OCI-LY7 (cell line): ENCODE measurements at regions not wholly inside any gene's neighbourhood (a gene's known extent, or its start where the extent isn't known, plus 50 kb on each side); places are given as distances from the start of the nearest gene placed in this dataset.

ENCODE experiments used
- BruUV-seq: library from RNA; stranded (reverse); fragments of 400-500 nt; replicated peaks from 2 replicates; lab custom pipeline; 2021; lab: Mats Ljungman, UMichigan
- CTCF ChIA-PET: fragments of 300-600 bp; sonication (Branson Sonifier 250); formaldehyde crosslinking; loops from one replicate; lab custom pipeline; 2022; ENCODE audit warnings: antibody characterized with exemption; ENCODE audit not compliant: unreplicated experiment; lab: Charles Lee
- POLR2A ChIA-PET: fragments of 300-600 bp; sonication (Branson Sonifier 250); formaldehyde crosslinking; loops from one replicate; lab custom pipeline; 2022; ENCODE audit warnings: antibody characterized with exemption; lab: Charles Lee
- DNase-seq: peaks from one replicate; pipeline ENCODE4 v3.0.0-alpha.2; 2015; ENCODE audit warnings: low spot score
- H2AFZ ChIP-seq: fragments of 200-600 bp; sonication (generic), shearing (Covaris generic); 2 replicates; pipeline ENCODE4 v1.6.1; 2014; ENCODE audit warnings: mild to moderate bottlenecking, antibody characterized with exemption, low read length, moderate library complexity
- H3K27ac ChIP-seq: fragments of 200-600 bp; sonication (generic); 2 replicates; pipeline ENCODE4 v1.5.1; 2014; ENCODE audit warnings: mixed run types, low read depth, mild to moderate bottlenecking, moderate library complexity, low read length, inconsistent platforms; ENCODE audit not compliant: poor library complexity, severe bottlenecking
- H3K36me3 ChIP-seq: fragments of 200-600 bp; sonication (generic); 2 replicates; pipeline ENCODE4 v1.6.1; 2014; ENCODE audit warnings: mild to moderate bottlenecking, antibody characterized with exemption, low read length, moderate library complexity, mixed read lengths; ENCODE audit not compliant: insufficient read depth
- H3K4me1 ChIP-seq: fragments of 200-600 bp; sonication (generic); 2 replicates; pipeline ENCODE4 v1.5.1; 2014; ENCODE audit warnings: mild to moderate bottlenecking, low read length; ENCODE audit not compliant: insufficient read depth, poor library complexity, severe bottlenecking
- H3K4me2 ChIP-seq: fragments of 200-600 bp; sonication (generic); 2 replicates; pipeline ENCODE4 v1.6.1; 2014; ENCODE audit warnings: mild to moderate bottlenecking, low read length
- H3K4me3 ChIP-seq: fragments of 200-600 bp; sonication (generic); 2 replicates; pipeline ENCODE4 v1.5.1; 2014; ENCODE audit warnings: mild to moderate bottlenecking, low read depth, low read length; ENCODE audit not compliant: poor library complexity, severe bottlenecking
- H3K79me2 ChIP-seq: fragments of 200-600 bp; sonication (generic); 2 replicates; pipeline ENCODE4 v1.6.1; 2016; ENCODE audit warnings: low read depth, mild to moderate bottlenecking, low read length, moderate library complexity, mixed read lengths; ENCODE audit not compliant: insufficient read depth
- H3K9me2 ChIP-seq: fragments of 200-600 bp; sonication (generic); 2 replicates; pipeline ENCODE4 v1.6.1; 2016; ENCODE audit warnings: mild to moderate bottlenecking, low read length, mixed read lengths; ENCODE audit not compliant: insufficient read depth
- H3K9me3 ChIP-seq: fragments of 200-600 bp; sonication (generic); 2 replicates; pipeline ENCODE4 v1.6.1; 2014; ENCODE audit warnings: mild to moderate bottlenecking, mixed run types, low read length, mixed read lengths
- H4K20me1 ChIP-seq: fragments of 200-600 bp; sonication (generic); 2 replicates; pipeline ENCODE4 v1.6.1; 2014; ENCODE audit warnings: mild to moderate bottlenecking, antibody characterized with exemption, low read length, moderate library complexity, mixed read lengths; ENCODE audit not compliant: insufficient read depth
- CTCF ChIP-seq: fragments of 200-600 bp; sonication (generic); conservative IDR thresholded peaks from 2 replicates; pipeline ENCODE4 v1.5.1; 2014; ENCODE audit warnings: mild to moderate bottlenecking, antibody characterized with exemption, low read length, moderate library complexity, mixed read lengths
- EZH2phosphoT487 ChIP-seq: fragments of 200-600 bp; sonication (generic); IDR thresholded peaks from 2 replicates; pipeline ENCODE4 v1.6.1; 2018; ENCODE audit warnings: low read depth, borderline replicate concordance, mild to moderate bottlenecking, mixed run types, antibody characterized with exemption, low read length, moderate library complexity, mixed read lengths
- intact Hi-C: fragments of 100-400 bp; cut with micrococcal nuclease; formaldehyde crosslinking; loops from one replicate; pipeline ENCODE4 v1.10.0; 2022; ENCODE audit not compliant: unreplicated experiment

DNA sequence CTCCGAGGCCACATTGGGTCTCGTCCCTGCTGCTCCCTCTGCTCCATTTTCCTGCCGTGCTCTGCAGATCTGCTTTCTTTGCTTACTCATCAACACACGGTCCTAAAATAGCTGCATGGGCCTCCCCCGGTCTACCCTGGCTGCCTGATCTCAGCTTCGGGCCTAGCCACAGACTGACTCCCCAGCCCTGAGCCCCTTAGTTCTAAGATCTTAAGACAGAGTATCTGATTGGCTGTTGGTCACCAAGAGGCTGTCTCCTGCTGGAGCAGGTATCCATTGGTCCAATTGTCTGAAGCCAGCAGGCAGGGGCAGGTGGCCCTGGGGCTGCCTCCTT lies 53.7 kb upstream of the NECTIN1 start:
- no peaks in the 10 kb centered on the region for H3K79me2 ChIP-seq
- no peaks in the 10 kb centered on the region for H3K9me2 ChIP-seq
- POLR2A ChIA-PET: no interaction called here
- H3K4me2 ChIP-seq: no peak overlapping the region
- H3K9me3 ChIP-seq: no peaks in the 10 kb centered on the region
- no TSS peak for BruUV-seq
- intact Hi-C loops: no loop called here
- CTCF ChIA-PET: no interaction called here
- TF ChIP-seq CTCF (no peak), EZH2phosphoT487 (no peak)
- H3K36me3 ChIP-seq: no peaks in the 10 kb centered on the region
- peaks cover 20% of the 10 kb centered on the region for H3K4me1 ChIP-seq
- H3K27ac ChIP-seq: no peak overlapping the region
- DNase-seq: no peak
- no peak overlapping the region for H2AFZ ChIP-seq
- no peaks in the 10 kb centered on the region for H4K20me1 ChIP-seq
- H3K4me3 ChIP-seq: no peak overlapping the region

GRCh38 chr11:119782006-119782738 lies 53.2 kb upstream of the NECTIN1 start:
- no peak overlapping the region for H3K4me2 ChIP-seq
- H2AFZ ChIP-seq: no peak overlapping the region
- TF ChIP-seq EZH2phosphoT487 (no peak), CTCF (no peak)
- no TSS peak for BruUV-seq
- no peak for DNase-seq
- POLR2A ChIA-PET: interaction anchor here (0.6 kb wide), 1 partner anchor 795 kb away, joined by 3 read pairs; no protein-coding TSS in a partner anchor
- H3K79me2 ChIP-seq: no peaks in the 10 kb centered on the region
- no peaks in the 10 kb centered on the region for H3K9me2 ChIP-seq
- H3K4me3 ChIP-seq: no peak overlapping the region
- H3K27ac ChIP-seq: no peak overlapping the region
- intact Hi-C loops: no loop called here
- H3K9me3 ChIP-seq: no peaks in the 10 kb centered on the region
- H4K20me1 ChIP-seq: no peaks in the 10 kb centered on the region
- H3K4me1 ChIP-seq: peaks cover 18% of the 10 kb centered on the region
- H3K36me3 ChIP-seq: no peaks in the 10 kb centered on the region
- CTCF ChIA-PET: no interaction called here

DNA sequence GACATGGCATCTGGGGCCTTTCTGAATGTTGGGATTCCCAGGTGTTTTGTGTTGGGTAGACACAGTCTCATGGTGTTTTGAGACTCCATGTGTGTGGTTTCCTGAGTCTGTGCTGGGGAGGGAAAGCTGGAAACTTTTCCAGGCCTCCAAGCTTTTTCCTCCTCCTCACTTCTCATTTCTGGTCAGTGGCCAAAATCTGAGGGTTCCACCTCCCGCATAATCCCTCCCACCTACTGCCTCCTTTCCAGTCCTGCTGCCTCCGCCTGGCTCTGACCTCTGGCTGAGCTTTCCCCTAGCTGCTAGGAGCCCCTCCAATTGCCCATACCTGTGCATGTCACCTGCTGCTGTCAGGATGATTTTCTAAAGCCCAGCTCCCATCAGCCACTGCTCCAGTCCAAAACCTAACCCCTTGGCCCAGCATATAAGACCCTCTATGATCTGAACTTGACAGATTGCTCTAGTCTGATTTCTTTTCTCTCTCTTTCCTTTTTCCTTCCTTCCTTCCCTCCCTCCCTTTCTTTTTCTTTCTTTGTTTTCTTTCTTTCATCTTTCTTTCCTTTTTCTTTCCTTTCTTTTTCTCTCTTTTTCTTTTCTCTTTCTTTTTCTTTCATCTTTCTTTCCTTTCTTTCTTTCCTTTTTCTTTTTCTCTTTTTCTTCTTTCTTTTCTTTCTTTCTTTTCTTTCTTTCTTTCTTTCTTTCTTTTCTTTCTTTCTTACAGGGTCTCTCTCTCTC lies 51.4 kb upstream of the NECTIN1 start:
- H4K20me1 ChIP-seq: no peaks in the 10 kb centered on the region
- no TSS peak for BruUV-seq
- H3K4me1 ChIP-seq: peaks cover under 1% of the 10 kb centered on the region
- no peak overlapping the region for H2AFZ ChIP-seq
- H3K79me2 ChIP-seq: no peaks in the 10 kb centered on the region
- intact Hi-C loops: no loop called here
- no peak overlapping the region for H3K4me3 ChIP-seq
- H3K9me3 ChIP-seq: no peaks in the 10 kb centered on the region
- ChIA-PET POLR2A (no interaction called here), CTCF (no interaction called here)
- H3K36me3 ChIP-seq: no peaks in the 10 kb centered on the region
- no peak overlapping the region for H3K4me2 ChIP-seq
- H3K9me2 ChIP-seq: no peaks in the 10 kb centered on the region
- no peak for TF ChIP-seq EZH2phosphoT487
- TF ChIP-seq CTCF: no peak
- H3K27ac ChIP-seq: no peak overlapping the region
- no peak for DNase-seq
